ENCODE measurements at regions not wholly inside any gene's neighbourhood (a gene's known extent, or its start where the extent isn't known, plus 50 kb on each side); places are given as distances from the start of the nearest gene placed in this dataset.
A peak's percentile ranks its signal among the peaks of the same experiment; 100 is the strongest.

GRCh38 chr13:97875911-97876310 is 77.6 kb upstream of the IPO5 start:
- TF ChIP-seq EZH2phosphoT487 (IDR thresholded peaks at IDR 0.05; ENCODE audit: insufficient read depth, low read depth) = no peak
- TF ChIP-seq EZH2 (IDR thresholded peaks at IDR 0.05; ENCODE audit: insufficient read depth, poor library complexity, severe bottlenecking) = no peak
- no peak overlapping the region for H3K4me2 ChIP-seq (ENCODE audit: unreplicated experiment)
- no peak overlapping the region for H2AFZ ChIP-seq
- WGBS, 2 experiments (ENCODE audit: low coverage in 1 of 2, low lambda C conversion rate in 2 of 2, missing lambda C conversion rate in 2 of 2) = 86 to 87% methylated on average over 7 of the region's 7 CpGs
- H3K27me3 ChIP-seq (replicated peaks; ENCODE audit: insufficient read depth) = no peaks in the 10 kb centered on the region
- H4K20me1 ChIP-seq (ENCODE audit: insufficient read depth) = no peaks in the 10 kb centered on the region
- peaks cover 19% of the 10 kb centered on the region for H3K4me1 ChIP-seq (ENCODE audit: insufficient read depth)
- H3K9me2 ChIP-seq (ENCODE audit: insufficient read depth) = no peaks in the 10 kb centered on the region
- DNase-seq = no peak
- no peaks in the 10 kb centered on the region for H3K79me2 ChIP-seq (ENCODE audit: insufficient read depth)
- H3K27ac ChIP-seq = no peak overlapping the region
- peaks cover 9% of the 10 kb centered on the region; the same call in 1 of the 2 replicates for H3F3A ChIP-seq (ENCODE audit: insufficient read depth)
- H3K9ac ChIP-seq = no peak overlapping the region
- in situ Hi-C loops (cut with MboI) = no loop called here
- H3K4me3 ChIP-seq = no peak overlapping the region
- H3K9me3 ChIP-seq (ENCODE audit: low read depth) = no peaks in the 10 kb centered on the region
- no peaks in the 10 kb centered on the region for H3K36me3 ChIP-seq (ENCODE audit: low read depth)

GRCh38 chr13:97878431-97879375 is 74.8 kb upstream of the IPO5 start:
- H2AFZ ChIP-seq = peak overlapping the region; percentile 75
- H3K27me3 ChIP-seq (replicated peaks; ENCODE audit: insufficient read depth) = no peaks in the 10 kb centered on the region
- H3K4me3 ChIP-seq = no peak overlapping the region
- peaks cover 12% of the 10 kb centered on the region; the same call in 1 of the 2 replicates for H3F3A ChIP-seq (ENCODE audit: insufficient read depth)
- H3K9me3 ChIP-seq (ENCODE audit: low read depth) = no peaks in the 10 kb centered on the region
- H3K4me2 ChIP-seq (ENCODE audit: unreplicated experiment) = peak overlapping the region; percentile 76
- no peak for DNase-seq
- H3K27ac ChIP-seq = peak overlapping the region; percentile 75
- peaks cover 22% of the 10 kb centered on the region for H3K4me1 ChIP-seq (ENCODE audit: insufficient read depth)
- 82 to 83% methylated on average over 9 of the region's 9 CpGs for WGBS, 2 experiments (ENCODE audit: low coverage in 1 of 2, low lambda C conversion rate in 2 of 2, missing lambda C conversion rate in 2 of 2)
- no peak overlapping the region for H3K9ac ChIP-seq
- in situ Hi-C loops (cut with MboI) = no loop called here
- no peaks in the 10 kb centered on the region for H3K79me2 ChIP-seq (ENCODE audit: insufficient read depth)
- H3K36me3 ChIP-seq (ENCODE audit: low read depth) = no peaks in the 10 kb centered on the region
- no peaks in the 10 kb centered on the region for H4K20me1 ChIP-seq (ENCODE audit: insufficient read depth)
- H3K9me2 ChIP-seq (ENCODE audit: insufficient read depth) = no peaks in the 10 kb centered on the region
- TF ChIP-seq EZH2 (IDR thresholded peaks at IDR 0.05; ENCODE audit: insufficient read depth, poor library complexity, severe bottlenecking) = no peak
- no peak for TF ChIP-seq EZH2phosphoT487 (IDR thresholded peaks at IDR 0.05; ENCODE audit: insufficient read depth, low read depth)

- H3K27me3 ChIP-seq (replicated peaks; ENCODE audit: insufficient read depth) = no peaks in the 10 kb centered on the region
- 37 to 38% methylated on average over 8 of the region's 8 CpGs for WGBS, 2 experiments (ENCODE audit: low coverage in 1 of 2, low lambda C conversion rate in 2 of 2, missing lambda C conversion rate in 2 of 2)
- no peaks in the 10 kb centered on the region for H3K36me3 ChIP-seq (ENCODE audit: low read depth)
- H3K4me1 ChIP-seq (ENCODE audit: insufficient read depth) = peaks cover 22% of the 10 kb centered on the region
- peak overlapping the region; percentile 76 for H3K4me2 ChIP-seq (ENCODE audit: unreplicated experiment)
- H3K27ac ChIP-seq = peak overlapping the region; percentile 75
- peak overlapping the region; percentile 34 for H3K9ac ChIP-seq
- in situ Hi-C loops (cut with MboI) = no loop called here
- H3F3A ChIP-seq (ENCODE audit: insufficient read depth) = peaks cover 12% of the 10 kb centered on the region; the same call in 1 of the 2 replicates
- no peaks in the 10 kb centered on the region for H3K9me3 ChIP-seq (ENCODE audit: low read depth)
- no peaks in the 10 kb centered on the region for H3K9me2 ChIP-seq (ENCODE audit: insufficient read depth)
- peak overlapping the region; percentile 40 for H3K4me3 ChIP-seq
- H4K20me1 ChIP-seq (ENCODE audit: insufficient read depth) = no peaks in the 10 kb centered on the region
- no peaks in the 10 kb centered on the region for H3K79me2 ChIP-seq (ENCODE audit: insufficient read depth)
- peak overlapping the region; percentile 75 for H2AFZ ChIP-seq
- peak; percentile 91 for DNase-seq
- no peak for TF ChIP-seq EZH2phosphoT487 (IDR thresholded peaks at IDR 0.05; ENCODE audit: insufficient read depth, low read depth)
- no peak for TF ChIP-seq EZH2 (IDR thresholded peaks at IDR 0.05; ENCODE audit: insufficient read depth, poor library complexity, severe bottlenecking)
Measured at GRCh38 chr13:97879646-97880310, 73.7 kb upstream of the IPO5 start.

GRCh38 chr13:97880311-97880675 is 73.2 kb upstream of the IPO5 start:
- peaks cover 12% of the 10 kb centered on the region; the same call in 1 of the 2 replicates for H3F3A ChIP-seq (ENCODE audit: insufficient read depth)
- no peaks in the 10 kb centered on the region for H3K9me3 ChIP-seq (ENCODE audit: low read depth)
- DNase-seq = no peak
- peak overlapping the region; percentile 40 for H3K4me3 ChIP-seq
- H3K36me3 ChIP-seq (ENCODE audit: low read depth) = no peaks in the 10 kb centered on the region
- peak overlapping the region; percentile 76 for H3K4me2 ChIP-seq (ENCODE audit: unreplicated experiment)
- TF ChIP-seq EZH2phosphoT487 (IDR thresholded peaks at IDR 0.05; ENCODE audit: insufficient read depth, low read depth) (no peak), EZH2 (IDR thresholded peaks at IDR 0.05; ENCODE audit: insufficient read depth, poor library complexity, severe bottlenecking) (no peak)
- no peaks in the 10 kb centered on the region for H3K79me2 ChIP-seq (ENCODE audit: insufficient read depth)
- H3K9me2 ChIP-seq (ENCODE audit: insufficient read depth) = no peaks in the 10 kb centered on the region
- H3K27me3 ChIP-seq (replicated peaks; ENCODE audit: insufficient read depth) = no peaks in the 10 kb centered on the region
- peak overlapping the region; percentile 75; the same call in 1 of the 2 replicates for H2AFZ ChIP-seq
- WGBS, 2 experiments (ENCODE audit: low coverage in 1 of 2, low lambda C conversion rate in 2 of 2, missing lambda C conversion rate in 2 of 2) = 32 to 37% methylated on average over 5 of the region's 5 CpGs
- peaks cover 22% of the 10 kb centered on the region for H3K4me1 ChIP-seq (ENCODE audit: insufficient read depth)
- peak overlapping the region; percentile 75 for H3K27ac ChIP-seq
- H3K9ac ChIP-seq = peak overlapping the region; percentile 24; the same call in 1 of the 2 replicates
- no peaks in the 10 kb centered on the region for H4K20me1 ChIP-seq (ENCODE audit: insufficient read depth)
- in situ Hi-C loops (cut with MboI) = no loop called here
